GM21723 (cell line): ENCODE measurements at regions not wholly inside any gene's neighbourhood (a gene's known extent, or its start where the extent isn't known, plus 50 kb on each side); places are given as distances from the start of the nearest gene placed in this dataset.
A peak's percentile ranks its signal among the peaks of the same experiment; 100 is the strongest.
"Not testable (repeated sequence)": the region's sequence is repeated elsewhere in the genome, so short reads cannot be mapped to it uniquely, and the experiment has no call there.

Source experiments
- ATAC-seq: cut with Tn5 transposase; IDR thresholded peaks from one replicate; pipeline ENCODE4 v1.9.1; 2021; ENCODE audit warnings: mild to moderate bottlenecking, moderate library complexity; ENCODE audit not compliant: unreplicated experiment

DNA sequence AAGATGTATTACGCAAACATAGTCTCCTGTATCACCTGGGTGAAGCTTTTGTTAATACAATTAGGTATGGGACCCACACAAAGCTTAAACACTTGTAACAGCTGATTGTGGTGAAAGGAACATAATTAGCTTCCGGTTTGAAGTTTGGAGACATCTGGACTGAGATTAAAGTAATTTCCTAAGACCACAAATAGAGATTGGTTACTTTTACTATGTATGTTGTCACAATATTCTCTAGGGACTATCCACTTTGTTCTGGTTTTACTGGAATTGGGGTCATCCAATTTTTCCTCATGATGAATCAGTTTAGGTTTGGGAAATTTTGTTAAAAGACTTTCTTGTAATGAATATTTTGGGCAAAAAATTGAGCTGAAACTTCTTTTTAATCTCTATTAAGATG lies 71.8 kb upstream of the SAMSN1 start:
- ATAC-seq = no peak

DNA sequence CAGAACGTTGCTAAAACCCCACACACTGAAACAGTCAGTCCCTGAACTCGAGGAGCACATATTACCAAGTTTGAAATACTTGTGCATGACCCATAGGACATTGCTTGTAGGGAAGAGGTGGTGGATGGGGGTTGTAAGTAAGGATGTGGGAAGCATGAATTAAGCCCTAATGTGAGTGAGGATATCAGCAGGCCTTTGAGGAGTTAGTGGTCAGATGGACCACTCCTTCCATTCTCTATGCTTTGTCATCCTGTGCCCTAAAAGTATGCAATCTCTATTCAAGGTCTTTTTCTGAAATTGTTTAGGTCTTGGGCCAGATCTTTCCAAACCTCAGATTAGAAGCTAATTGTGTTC lies 70.9 kb upstream of the SAMSN1 start:
- ATAC-seq = no peak

DNA sequence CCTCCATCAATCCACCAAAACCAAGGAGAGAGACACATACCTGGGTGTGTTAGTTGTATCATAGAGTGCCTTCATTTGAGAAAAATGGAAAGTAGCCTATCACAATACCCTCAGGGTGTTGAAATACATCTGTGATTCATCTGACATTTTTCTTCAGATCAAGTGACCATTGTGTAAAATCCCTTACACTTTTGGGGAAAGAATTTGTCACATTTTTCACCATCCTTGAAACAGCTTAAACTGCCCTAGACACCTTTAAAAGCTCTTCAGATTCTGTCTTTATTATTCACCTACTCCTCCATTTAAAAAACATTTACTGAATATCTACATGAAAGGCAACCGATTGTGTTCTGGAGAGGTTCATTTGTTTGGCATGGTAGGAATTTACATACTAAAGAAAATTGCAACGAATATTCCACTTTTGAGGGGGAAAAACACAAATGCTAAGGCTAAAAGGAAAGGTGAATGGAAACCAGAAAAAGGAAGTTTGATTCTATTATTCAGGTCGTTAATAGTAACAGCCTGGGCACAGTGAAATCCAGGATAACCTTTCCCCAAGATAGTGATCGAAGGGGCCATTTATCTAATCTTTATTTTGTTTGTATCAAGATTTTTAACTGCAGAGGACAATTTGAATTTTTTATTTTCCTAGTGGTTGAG lies 70.4 kb upstream of the SAMSN1 start:
- ATAC-seq = no peak

- ATAC-seq = no peak
Measured at GRCh38 chr21:14615359-14615974, 69.4 kb upstream of the SAMSN1 start.

GRCh38 chr21:14614287-14614686 lies 68.2 kb upstream of the SAMSN1 start:
- ATAC-seq = no peak

GRCh38 chr21:14613486-14614224 lies 67.5 kb upstream of the SAMSN1 start:
- no peak for ATAC-seq

DNA sequence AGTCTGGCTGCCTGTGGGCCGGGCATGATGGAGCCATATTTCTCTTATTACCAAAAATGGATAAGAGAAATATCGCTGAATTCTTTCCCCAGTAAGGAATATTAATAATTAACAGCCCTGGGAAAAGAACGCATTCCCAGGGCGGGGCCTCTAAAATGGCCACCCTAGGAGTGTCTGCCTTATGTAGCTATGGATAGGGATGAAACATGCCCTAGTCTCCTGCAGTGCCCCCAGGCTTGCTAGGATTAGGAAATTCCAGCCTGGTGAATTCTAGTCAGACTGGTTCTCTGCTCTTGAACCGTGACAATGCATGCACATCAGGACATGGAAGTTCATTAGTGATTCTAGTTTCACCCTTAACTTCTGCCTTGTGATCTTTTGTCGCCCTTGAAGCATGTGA lies 64.0 kb upstream of the SAMSN1 start:
- ATAC-seq = not testable (repeated sequence)

DNA sequence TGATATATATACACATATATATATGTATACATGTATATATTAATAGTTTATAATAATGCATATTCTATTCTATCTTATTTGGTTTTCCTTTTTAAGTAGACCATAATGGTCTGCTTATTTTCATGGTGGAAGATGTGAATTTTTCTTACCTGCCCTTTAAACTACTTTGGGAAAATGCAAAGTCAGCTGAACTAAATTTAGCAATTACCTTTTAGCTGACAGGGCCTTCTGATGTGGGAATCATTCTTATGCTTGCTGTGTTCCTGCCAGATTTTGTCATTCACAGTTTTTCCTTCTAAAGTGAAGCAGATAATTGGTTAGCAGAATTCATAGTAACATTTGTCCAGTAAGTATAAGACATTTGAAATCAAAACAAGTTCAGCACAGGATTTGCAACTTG lies 63.2 kb upstream of the SAMSN1 start:
- no peak for ATAC-seq

- no peak for ATAC-seq
Measured at GRCh38 chr21:14607262-14607661, 61.1 kb upstream of the SAMSN1 start.

GRCh38 chr21:14603202-14603601 lies 57.1 kb upstream of the SAMSN1 start:
- ATAC-seq = no peak

GRCh38 chr21:14602382-14602958 lies 56.4 kb upstream of the SAMSN1 start:
- ATAC-seq = peak; percentile 91

DNA sequence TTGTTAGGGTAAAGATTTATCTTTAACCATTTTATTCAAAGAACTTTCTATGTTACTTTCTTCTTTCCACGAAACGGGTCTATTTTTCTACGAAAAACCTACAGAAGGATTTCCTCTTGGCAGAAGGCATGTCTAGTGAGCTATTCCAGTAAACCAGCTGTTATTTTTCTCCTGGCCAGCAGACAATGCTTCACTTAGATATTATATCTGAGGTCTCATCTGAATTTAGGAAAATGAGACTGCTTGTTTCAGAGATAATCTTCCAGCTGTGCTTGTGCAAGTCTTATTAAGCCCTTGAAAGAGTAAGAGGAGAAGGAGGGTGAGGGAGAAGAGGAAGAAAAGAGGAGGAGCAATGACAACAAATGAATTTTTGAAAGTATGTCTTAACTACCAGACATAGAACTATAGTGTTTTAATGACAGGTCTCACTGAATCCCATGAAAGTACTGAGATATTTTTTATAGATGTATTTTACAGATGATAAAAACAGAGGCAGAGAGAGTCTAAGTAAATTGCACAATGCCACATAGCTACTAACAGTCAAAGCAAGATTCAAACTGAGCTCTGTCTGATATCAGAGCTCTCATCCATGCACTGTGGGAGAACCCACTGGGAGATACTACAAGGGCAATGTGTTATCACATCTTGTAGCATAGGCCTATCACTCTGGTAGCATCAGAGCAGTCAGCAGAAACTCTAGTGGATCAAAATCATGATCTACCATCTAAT lies 54.6 kb upstream of the SAMSN1 start:
- ATAC-seq = no peak

- ATAC-seq = no peak
Measured at GRCh38 chr21:14598065-14598464, 52.0 kb upstream of the SAMSN1 start.
